HT1080 (cell line): ENCODE measurements at regions not wholly inside any gene's neighbourhood (a gene's known extent, or its start where the extent isn't known, plus 50 kb on each side); places are given as distances from the start of the nearest gene placed in this dataset.
A peak's percentile ranks its signal among the peaks of the same experiment; 100 is the strongest.
"Not testable (repeated sequence)": the region's sequence is repeated elsewhere in the genome, so short reads cannot be mapped to it uniquely, and the experiment has no call there.

Experiments used
- DNase-seq: peaks from one replicate; pipeline ENCODE4 v3.0.0-alpha.2; 2015; ENCODE audit warnings: low read depth

DNA sequence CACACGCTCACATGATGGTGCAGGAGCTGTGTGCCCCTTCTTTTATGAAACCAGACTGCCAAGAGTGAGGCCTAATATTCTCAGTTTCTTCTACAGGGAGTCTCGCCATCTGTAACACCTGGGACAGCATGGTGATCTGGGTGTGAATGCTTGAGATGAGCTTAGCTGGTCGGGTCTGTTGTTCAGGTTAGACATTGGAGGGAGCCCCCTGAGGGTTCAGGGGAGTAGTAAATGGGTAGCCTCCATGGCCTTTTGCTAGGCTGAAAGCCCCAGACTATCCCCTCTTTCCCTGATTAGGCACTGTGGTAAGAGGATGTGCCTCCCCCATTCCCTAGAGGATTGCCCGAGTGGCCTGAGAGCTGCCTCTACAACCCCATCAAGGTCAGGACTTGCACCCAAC is 1916.1 kb downstream of the PCDH9 start:
- DNase-seq, result no peak

DNA sequence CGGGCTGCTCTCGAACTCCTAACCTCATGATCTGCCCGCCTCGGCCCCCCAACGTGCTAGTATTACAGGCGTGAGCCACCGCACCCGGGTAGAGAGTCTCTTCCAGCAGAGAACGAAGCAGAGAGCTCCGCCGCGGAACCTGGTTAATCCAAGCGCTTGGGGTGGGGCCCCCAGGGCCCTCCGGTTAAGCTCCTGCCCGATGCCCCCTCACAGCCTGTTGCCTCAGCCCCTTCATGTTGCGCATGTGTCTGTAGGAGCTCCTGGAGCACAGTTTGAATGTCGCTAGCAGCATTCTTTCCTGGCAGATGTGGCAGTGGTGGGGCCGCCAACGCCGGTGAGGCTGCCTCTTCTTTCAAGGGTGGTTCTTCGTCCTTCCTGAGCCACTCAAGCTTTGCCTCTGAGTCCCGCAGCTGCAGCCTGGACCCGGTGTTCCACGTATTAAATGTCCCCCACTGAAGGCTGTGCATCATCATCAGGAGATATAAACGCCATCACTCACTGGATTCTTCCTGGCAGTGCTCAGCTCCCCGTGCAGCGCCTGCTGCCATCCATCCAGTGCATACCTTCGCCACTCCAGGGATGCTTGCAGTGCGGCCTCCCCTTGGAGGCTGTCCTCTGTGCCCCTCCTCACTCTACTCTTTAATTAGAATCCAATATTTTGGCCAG is 1919.3 kb downstream of the PCDH9 start:
- DNase-seq, result no peak

DNA sequence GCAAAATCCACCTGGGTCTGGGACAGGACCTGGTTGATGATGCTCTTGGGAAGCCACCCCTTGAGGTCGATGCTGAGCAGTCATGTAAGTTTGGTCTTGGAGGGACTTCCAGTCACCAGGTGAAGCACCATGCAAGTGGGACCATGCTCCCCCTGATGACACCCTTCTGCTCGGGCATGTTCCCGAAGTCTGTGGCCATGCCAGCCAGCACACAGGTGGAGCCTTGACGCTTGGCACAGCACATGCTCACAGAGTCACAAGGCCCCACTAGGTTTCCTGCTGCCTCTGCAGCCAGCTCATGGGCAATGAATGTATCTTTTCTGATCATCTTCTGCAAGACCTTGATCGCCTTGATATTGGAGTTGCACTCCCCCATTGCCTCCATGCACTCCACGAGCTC is 1920.2 kb downstream of the PCDH9 start:
- DNase-seq, result no peak

DNA sequence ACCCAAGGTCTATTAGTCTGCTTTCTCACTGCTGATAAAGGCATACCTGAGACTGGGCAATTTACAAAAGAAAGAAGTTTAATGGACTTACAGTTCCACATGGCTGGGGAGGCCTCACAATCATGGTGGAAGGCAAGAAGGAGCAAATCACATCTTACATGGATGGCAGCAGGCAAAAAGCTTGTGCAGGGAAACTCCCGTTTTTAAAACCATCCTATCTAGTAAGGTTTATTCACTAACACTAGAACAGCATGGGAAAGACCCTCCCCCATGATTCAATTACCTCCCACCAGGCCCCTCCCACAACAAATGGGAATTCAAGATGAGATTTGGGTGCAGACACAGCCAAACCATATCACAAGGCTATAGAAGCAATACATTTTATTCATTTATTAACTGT is 1921.4 kb downstream of the PCDH9 start:
- DNase-seq, result not testable (repeated sequence)

DNA sequence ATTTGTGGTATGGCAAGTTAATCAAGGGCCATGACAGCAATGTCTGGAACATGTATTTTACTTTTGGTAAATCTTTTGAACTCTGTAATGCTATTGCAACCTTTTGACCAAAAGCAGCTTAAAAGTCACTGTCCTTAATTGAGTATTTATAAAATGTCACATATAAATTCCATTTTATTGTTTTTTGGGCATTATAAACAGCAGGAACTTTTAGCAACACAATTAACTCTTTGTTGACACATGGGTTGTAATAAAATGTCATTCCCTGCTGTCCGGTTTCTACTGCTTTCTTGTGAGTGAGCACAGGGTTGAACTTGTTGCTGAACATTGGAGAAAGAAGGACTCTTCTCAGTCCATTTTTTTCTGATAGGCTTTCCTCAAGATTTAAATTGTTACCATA is 1923.1 kb downstream of the PCDH9 start:
- no peak for DNase-seq

DNA sequence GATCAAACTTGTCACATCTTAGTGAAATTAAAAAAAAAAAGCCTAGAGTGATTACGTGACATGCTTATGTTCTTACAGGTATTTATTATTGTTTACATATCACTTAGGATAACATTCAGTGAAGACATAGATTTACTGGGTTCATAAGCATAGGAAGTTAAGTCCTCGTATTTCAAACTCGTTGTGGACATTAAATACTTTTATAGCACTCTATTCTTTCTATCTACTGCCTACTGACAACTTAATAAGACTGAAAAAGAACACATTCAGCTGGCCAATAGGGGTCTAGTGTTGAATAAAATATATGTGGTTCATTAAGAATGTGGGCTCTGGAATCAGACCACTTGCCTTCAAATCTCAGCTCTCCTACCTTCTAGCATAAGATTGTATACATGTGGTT is 1927.4 kb downstream of the PCDH9 start:
- no peak for DNase-seq

DNA sequence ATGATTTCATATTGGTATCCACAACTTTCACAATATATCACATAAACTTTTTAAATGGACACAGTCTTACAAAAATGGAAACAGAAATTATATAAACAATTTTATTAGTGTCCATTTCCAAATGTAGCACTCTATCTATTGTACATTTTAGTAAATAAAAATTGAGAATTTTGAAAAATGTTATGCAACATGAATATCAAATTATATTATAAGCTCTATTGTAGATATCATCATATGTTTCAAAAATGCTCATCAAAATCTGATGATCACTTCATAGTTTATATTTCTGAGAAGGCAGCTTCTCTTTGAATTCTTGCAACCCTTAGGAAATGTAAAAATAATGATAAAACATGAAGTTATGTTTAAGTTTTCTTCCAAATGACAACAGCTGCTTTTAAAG is 1928.6 kb downstream of the PCDH9 start:
- DNase-seq, result no peak

DNA sequence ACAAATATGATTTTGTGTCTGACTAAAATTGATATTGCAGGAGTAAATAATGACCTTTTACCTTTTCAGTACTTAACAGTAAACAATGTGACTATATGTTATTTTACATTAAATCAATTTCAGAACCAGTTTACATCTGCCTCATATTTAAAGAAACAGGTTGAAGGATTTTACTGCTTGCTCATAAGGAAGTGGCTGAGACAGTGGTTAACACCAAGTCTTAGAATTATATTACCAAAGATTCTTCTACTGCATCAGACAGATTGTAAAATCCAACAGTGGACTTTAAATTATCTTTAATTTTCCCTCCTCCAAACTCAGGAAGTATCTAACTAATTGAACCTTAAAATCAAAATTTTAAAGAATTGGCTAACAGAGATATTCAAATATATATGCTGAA is 1929.9 kb downstream of the PCDH9 start:
- no peak for DNase-seq

DNA sequence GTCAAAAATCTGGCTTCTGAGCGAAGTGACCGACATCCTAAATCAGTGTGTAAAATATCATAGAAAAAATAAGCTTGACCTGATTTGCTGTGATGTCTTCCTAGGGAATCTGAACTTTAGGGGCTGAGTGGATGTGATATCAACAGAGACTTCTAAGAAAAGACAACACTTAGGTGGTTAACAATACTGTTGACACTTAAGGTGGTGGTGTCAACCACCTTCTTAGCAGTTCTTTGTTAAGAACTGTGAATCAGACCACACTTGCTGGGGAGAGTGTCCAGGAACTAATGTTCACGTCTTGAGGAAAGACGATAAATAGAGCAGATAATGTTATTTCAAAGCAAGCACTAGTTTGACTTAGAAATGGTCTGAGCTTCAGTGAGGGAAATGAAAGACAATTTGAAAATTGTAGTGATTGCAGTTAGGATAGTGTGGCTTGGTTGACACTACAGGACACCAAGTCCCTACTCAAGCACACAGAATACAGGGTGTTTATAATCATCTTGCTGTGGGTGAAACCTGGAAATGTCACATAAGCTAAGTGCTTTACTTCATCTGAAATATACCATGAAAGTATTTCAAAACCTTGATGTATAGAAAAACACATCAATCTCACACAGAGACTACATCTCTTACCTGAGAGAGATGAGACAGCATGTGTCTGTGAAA is 1936.5 kb downstream of the PCDH9 start:
- DNase-seq, result no peak

DNA sequence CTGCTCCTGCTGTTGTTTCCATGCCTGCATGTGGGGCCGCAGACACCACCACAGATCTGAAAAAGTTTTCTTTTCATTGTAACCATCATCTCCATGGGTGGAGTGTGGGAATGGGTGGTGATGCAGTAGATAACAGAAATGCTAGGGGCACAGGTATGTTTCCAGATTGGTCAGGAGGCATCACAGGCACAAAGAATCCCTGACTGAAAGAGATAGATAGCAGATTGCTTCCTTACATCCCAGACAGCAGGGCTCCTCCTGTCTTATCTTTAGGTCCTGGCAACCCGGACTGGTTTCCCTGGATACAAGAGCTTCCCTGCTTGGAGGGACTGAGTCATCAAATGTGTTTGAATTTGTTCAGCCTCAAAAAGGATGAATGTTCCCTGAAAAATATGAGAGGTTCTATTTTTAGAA is 1937.6 kb downstream of the PCDH9 start:
- DNase-seq, result peak; percentile 65

DNA sequence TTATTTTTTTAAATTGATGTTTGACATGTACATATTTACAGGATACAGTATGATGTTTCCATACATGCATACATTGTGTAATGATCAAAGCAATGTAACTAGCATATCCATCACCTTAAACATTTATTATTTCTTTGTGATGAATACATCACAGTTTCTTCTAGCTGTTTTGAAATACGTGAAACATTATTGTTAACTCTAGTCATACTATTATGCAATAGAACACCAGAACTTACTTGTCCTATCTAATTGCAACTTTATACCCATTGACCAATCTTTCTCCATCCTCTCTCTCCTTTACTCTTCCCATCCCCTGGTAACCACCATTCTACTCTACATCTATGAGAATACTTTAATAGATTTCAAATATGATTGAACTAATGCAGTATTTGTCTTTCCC is 1942.7 kb downstream of the PCDH9 start:
- DNase-seq, result no peak

DNA sequence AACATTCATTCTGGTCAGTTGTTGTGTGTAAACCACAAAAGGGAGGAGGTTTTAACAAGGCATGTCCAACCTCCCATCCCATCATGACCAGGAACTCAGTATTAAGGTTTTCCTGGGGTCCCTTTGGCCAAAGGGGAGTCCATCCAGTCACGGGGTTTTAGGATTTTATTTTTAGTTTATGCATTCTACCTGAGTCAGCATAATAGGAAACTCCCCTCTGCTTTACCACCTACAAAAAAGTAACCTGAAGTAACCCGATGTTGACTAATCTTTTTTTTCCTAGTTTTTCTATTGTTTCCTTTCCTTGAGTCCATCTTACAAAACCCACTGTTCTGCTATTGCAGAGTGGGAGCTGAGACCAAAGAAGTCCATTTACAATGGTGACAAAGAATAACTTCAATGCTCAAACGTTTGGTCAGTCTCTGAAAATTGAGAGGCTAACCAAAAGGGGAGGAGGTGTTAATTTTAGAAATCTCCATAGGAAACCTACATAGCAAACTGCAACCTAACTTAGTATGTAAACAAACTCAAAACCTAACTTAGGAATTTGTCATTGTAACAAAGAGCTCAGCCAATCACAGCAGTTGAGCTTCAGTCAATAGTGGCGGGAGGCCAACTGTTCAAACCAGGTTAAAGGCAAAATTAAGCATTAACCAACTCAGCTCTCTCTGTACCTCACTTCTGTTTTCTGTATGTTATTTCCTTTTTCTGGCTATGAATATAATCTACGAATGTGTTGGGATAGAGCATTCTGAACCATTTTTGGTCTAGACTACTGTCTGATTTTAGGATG is 1954.1 kb downstream of the PCDH9 start:
- peak; percentile 2 for DNase-seq

DNA sequence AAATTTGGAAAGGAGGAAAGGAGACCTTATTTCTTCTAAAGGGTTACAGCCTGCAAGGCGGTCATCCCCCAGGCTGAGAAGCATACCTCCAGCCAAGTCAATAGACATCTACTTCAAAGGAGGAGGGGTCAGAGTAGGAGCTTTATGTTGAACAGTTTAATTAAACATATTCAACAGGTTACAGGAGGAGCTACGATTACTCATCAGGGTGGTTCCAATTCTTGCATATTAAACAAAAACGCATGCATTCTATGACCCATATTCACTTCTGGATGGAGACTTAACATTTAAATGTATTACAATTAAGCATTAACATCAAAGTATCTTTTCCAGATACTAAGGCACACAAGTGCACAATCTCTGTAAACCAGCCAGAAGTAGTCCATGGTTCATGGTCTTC is 1955.0 kb downstream of the PCDH9 start:
- DNase-seq, result no peak

DNA sequence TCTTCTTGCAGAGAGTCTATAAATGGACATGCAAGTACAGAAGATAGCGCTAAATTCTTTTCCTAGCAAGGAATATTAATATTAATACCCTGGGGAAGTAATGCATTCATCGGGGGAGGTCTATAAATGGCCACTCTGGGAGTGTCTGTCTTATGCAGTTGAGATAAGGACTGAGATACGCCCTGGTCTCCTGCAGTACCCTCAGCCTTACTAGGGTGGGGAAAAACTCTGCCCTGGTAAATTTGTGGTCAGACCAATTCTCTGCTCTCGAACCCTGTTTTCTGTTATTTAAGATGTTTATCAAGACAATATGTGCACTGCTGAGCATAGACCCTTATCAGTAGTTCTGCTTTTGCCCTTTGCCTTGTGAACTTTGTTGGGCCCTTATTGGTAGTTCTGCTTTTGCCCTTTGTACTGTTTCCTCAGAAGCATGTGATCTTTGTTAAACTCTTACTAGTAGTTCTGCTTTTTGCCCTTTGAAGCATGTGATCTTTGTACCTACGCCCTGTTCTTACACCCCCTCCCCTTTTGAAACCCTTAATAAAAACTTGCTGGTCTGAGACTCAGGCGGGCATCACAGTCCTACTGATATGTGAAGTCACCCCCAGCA is 1956.2 kb downstream of the PCDH9 start:
- not testable (repeated sequence) for DNase-seq

DNA sequence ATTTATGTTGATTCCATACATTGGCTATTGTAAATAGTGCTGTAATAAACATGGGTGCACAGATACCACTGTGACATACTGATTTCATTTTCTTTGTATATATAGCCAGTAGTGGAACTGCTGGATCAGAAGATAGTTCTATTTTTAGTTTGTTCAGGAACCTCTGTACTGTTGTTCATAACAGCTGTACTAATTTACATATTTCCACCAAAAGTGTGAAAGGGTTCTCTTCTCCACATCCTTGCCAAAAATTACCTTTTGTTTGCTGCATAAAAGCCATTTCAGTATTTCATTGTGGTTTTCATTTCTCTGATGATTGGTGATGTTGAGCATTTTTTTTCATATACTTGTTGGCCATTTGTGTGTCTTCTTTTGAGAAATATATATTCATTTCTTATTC is 1962.1 kb downstream of the PCDH9 start:
- DNase-seq, result no peak

DNA sequence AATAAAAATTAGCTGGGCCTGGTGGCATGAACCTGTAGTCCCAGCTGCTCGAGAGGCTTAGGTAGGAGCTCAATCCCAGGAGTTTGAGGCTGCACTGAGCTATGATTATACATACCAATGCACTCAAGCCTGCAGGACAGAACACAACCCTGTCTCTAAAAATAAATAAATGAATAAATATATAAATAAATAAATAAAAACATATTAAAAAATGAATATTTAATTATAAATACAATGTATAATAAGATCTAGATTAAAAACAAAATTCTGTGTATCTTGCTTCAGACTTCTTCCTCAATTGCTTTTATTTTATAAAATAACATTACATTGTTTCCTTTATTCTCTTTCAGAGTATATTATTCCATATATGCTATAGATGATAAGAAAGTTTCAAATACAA is 1964.1 kb downstream of the PCDH9 start:
- no peak for DNase-seq

DNA sequence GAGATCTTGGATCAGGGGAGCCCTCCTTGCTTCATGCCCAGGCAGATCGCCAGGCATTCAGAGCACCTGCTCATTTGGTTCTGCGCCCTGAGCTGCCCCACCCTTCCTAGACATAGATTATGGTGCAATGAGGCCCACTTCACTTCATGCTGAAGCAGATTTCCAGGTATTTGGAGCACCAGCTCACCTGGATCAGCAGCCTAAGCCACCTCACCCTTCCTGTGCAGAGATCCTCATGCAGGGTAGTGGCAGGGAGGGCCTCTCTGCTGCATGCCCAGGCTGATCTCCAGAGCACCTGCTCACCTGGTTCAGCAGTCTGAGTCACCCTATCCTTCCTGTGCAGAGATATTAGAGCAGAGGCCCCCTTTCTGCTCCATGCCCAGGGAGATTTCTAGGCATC is 1966.1 kb downstream of the PCDH9 start:
- DNase-seq, result no peak

DNA sequence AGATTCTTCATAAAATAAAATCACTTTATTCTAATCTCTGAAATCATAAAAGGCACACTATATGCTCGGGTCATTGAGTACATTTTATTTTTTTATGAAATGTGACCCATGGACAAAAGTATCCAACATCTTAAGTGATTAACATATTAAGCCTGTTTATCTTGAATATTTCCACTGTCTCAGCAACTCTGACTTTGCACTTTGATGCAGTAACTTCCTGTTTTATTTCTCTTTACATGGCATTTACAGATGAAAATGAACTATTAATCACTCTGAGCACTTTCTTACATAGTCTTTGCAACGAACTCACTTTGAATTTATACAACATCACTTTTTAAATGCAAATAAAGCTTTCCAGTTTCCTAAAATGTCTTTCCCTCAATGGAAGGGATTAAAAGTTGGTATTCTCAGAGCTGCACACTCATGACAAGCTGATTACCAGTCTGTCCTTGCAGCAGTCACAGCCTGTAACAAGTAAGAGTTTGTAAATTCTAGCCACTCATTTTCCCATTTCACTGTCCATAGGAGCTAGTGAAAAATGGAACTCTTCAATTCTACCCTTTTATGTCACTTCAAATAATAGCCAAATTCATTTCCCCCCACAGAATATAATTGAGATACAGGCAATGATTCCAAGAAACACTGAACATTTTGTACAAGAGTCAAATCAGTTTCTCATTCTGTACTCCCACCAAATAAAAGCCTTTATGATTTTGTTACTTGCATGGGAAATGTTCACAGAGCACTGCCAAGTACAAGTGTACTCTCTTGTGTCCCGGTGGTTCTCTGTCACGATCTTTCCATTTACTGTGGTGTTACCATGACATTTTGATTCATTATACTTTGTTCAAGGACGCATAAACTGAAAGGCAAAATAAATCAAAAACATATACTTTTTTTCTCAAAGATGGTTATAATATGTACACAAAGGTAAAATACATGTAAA is 1968.9 kb downstream of the PCDH9 start:
- peak; percentile 7 for DNase-seq

DNA sequence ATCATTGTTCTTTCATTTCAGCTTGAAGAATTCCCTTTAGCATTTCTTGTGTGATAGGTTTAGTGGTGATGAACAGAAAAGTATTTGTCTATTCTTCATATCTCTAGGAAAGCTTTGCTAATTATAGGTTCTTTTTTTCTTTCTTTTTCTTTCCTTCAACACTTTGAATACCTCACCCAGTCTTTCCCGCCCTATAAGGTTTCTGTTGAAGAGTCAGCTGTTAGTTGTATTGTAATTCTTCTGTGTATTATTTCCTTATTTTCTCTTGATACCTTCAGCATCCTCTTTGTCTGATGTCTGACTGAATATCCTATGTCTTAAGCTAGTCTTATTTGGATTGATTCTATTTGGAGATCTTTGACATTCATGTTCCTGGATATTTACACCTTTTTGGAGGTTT is 1989.4 kb downstream of the PCDH9 start:
- no peak for DNase-seq

DNA sequence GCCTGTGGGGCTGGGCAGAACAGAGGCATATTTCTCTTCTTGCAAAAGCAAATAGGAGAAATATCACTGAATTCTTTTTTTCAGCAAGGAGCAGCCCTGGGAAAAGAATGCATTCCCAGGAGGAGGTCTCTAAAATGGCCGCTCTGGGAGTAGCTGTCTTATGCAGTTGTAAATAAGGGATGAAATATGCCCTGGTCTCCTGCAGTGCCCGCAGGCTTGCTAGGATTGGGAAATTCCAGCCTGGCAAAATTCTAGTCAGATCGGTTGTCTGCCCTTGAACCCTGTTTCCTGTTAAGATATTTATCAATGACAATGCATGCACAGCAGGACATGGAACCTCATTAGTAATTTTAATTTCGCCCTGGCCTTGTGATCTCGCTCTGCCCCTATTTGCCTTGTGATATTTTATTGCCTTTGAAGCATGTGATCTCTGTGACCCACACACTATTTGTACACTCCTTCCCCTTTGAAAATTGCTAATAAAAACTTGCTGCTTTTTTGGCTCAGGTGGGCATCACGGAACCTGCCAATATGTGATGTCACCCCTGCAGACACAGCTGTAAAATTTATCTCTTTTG is 1993.2 kb downstream of the PCDH9 start:
- no peak for DNase-seq
